Neutrophil (primary cell): ENCODE measurements at regions not wholly inside any gene's neighbourhood (a gene's known extent, or its start where the extent isn't known, plus 50 kb on each side); places are given as distances from the start of the nearest gene placed in this dataset.

Experiments used
- H3K27ac ChIP-seq: fragments of 200-600 bp; sonication (generic); 2 replicates; pipeline ENCODE4 v1.5.1; 2016; ENCODE audit warnings: mild to moderate bottlenecking, moderate library complexity
- H3K27me3 ChIP-seq: fragments of 200-600 bp; sonication (generic); 2 replicates; pipeline ENCODE4 v1.6.0; 2016; ENCODE audit warnings: mild to moderate bottlenecking
- H3K36me3 ChIP-seq: fragments of 200-600 bp; sonication (generic); 2 replicates; pipeline ENCODE4 v1.5.1; 2017
- H3K4me1 ChIP-seq, 2 experiments: fragments of 200-600 bp in 1 of 2; sonication (generic) in 1 of 2; 1 replicate in 1 of 2; 2 replicates in 1 of 2; pipeline versions ENCODE4 v1.5.1 to v1.6.1; 2013 to 2016; ENCODE audit warnings: low read depth in 1 of 2, low read length in 1 of 2, mild to moderate bottlenecking in 1 of 2, moderate library complexity in 1 of 2; ENCODE audit not compliant: control insufficient read depth in 1 of 2, insufficient read depth in 1 of 2
- H3K4me3 ChIP-seq, 2 experiments: fragments of 200-600 bp in 1 of 2; sonication (generic) in 1 of 2; 1 replicate in 1 of 2; 2 replicates in 1 of 2; pipeline ENCODE4 v1.5.1; 2013 to 2016; ENCODE audit warnings: low read depth in 1 of 2, low read length in 1 of 2, mild to moderate bottlenecking in 1 of 2, moderate library complexity in 1 of 2
- H3K9me3 ChIP-seq: fragments of 200-600 bp; sonication (generic); 2 replicates; pipeline ENCODE4 v1.5.1; 2016
- TF ChIP-seq, protein P1 (sequence below): fragments of 200-600 bp; sonication (generic); IDR thresholded peaks from 2 replicates; pipeline ENCODE4 v1.5.1; 2016; ENCODE audit warnings: antibody characterized with exemption

DNA sequence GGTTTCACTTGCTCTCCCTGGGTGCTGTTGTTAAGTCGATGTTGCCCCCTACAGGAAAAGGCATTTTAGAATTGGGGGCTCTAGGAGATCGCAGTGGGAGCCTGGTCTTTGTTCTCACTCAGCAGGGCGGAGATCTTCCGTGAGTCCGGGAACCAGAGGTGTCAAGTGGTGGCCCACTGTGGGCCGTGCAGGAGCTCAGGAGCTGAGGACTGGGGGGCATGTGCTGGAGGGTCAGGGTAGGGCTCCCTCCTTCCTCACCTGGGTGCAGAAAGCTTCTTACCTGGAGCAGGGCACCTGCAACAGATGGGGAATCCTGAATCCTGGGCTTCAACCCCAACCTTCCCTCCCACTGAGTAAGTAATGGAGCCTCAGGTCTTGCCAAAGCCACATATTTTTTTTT, 392.7 kb downstream of the NPHP4 start:
- H3K4me3 ChIP-seq, result no peak overlapping the region
- peaks cover 10% of the 10 kb centered on the region for H3K27me3 ChIP-seq
- no peaks in the 10 kb centered on the region for H3K36me3 ChIP-seq
- no peaks in the 10 kb centered on the region for H3K4me1 ChIP-seq
- H3K27ac ChIP-seq, result no peak overlapping the region
- H3K9me3 ChIP-seq, result no peaks in the 10 kb centered on the region
- TF ChIP-seq, protein P1, sequence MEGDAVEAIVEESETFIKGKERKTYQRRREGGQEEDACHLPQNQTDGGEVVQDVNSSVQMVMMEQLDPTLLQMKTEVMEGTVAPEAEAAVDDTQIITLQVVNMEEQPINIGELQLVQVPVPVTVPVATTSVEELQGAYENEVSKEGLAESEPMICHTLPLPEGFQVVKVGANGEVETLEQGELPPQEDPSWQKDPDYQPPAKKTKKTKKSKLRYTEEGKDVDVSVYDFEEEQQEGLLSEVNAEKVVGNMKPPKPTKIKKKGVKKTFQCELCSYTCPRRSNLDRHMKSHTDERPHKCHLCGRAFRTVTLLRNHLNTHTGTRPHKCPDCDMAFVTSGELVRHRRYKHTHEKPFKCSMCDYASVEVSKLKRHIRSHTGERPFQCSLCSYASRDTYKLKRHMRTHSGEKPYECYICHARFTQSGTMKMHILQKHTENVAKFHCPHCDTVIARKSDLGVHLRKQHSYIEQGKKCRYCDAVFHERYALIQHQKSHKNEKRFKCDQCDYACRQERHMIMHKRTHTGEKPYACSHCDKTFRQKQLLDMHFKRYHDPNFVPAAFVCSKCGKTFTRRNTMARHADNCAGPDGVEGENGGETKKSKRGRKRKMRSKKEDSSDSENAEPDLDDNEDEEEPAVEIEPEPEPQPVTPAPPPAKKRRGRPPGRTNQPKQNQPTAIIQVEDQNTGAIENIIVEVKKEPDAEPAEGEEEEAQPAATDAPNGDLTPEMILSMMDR, result no peak

DNA sequence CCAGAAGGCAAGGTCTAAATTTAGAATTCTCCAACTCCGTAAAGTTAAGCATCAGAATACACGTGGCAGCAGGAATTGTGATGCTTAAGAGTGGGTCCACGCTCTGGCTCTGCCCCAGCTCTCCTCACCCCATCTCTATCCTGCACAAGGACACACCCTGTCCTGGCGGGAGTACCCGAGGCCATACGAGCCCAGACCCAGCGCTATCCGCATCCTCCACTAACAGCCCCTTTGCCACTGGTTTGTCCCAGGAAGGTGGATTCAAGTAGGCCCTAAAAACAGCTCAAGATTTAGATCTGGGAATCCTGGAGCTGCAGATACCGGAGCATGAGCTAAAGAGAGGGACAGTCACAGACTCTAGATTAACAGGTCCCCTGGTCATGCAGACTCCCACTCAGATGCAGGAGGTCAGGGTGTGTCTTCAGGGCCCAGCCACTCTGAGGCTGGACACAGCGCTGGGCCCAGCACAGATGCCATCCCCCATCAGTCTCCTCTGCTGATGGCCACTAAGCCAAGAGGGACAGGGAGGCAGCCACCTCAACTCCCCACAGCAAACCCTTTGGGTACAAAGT, 393.3 kb downstream of the NPHP4 start:
- Histone ChIP-seq H3K4me1 (no peaks in the 10 kb centered on the region), H3K27me3 (peaks cover 8% of the 10 kb centered on the region), H3K9me3 (no peaks in the 10 kb centered on the region), H3K4me3 (no peak overlapping the region), H3K27ac (no peak overlapping the region), H3K36me3 (no peaks in the 10 kb centered on the region)
- TF ChIP-seq, protein P1, result no peak

DNA sequence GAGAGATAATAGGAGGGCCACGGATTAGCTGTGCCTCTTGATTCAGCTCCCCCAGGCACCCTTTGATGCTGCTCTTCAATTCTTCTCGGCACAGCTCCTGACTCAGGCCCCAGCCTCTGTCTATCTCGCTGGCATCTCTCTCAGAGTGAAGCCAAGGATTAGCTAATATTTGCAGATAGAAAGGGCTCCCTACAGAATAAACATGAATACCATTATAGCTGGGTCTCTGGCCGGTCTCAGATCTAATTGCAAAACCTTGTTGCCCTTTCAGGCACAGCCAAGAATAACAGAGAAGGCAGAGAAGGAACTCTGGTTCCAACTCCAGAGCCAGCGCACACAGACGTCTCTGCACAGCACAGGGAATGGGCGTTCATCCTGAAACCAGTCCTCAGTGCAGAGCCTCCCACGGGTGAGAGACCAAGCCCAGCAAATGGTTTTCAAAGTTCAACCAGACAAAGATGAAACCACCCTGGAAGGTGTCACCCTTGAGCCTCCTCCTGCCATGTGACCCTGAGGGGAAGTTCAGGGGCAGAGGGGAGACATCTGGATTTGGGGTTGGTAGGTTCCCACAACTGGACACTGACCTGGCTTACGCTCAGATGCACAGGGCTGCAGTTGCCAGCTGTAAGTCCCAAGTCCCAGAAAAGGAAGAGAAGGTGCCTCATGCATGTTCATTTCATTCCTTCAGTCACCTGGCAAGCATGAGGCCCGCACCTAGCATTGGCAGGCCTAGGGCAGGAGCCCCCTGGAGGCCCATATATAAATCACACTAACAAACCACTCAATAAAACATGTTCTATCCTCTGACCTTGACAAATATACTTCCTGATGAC, 394.0 kb downstream of the NPHP4 start:
- H3K9me3 ChIP-seq, result no peaks in the 10 kb centered on the region
- TF ChIP-seq, protein P1, result no peak
- no peak overlapping the region for H3K4me3 ChIP-seq
- H3K27me3 ChIP-seq, result peaks cover 8% of the 10 kb centered on the region
- no peaks in the 10 kb centered on the region for H3K4me1 ChIP-seq
- H3K27ac ChIP-seq, result no peak overlapping the region
- no peaks in the 10 kb centered on the region for H3K36me3 ChIP-seq

DNA sequence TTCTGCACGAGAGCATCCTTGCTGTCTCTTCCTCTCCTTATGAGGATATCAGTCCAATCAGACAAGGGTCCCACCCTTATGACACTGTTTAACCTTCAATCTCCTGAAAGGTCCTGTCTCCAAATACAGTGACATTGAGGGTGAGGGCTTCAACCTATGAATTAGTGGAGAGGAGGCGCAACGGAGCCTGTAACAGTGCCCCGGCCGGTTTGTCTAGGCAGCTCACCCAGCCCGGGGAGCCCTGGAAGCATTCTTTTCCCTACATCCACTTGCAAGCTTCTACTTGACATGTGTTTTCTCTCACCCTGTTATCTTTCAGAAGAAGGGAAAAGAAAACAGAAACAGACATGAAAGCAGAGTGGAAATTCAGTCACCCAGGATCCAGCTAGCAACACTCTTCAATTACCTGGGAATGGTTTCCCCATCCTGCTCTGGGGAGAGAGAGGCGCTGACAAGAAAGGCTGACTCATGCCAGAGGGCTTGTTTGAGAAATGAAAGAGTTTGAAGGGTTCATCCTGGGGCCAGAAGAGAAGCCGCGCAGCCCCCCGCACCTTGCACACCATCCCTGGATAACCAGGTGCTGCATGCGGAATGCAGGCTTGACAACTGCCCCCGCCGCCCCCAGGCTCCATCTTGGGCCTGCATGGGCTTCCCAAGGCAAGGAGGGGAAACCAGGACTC, 394.9 kb downstream of the NPHP4 start:
- H3K4me3 ChIP-seq, result no peak overlapping the region
- TF ChIP-seq, protein P1, result no peak
- no peaks in the 10 kb centered on the region for H3K4me1 ChIP-seq
- no peaks in the 10 kb centered on the region for H3K36me3 ChIP-seq
- no peak overlapping the region for H3K27ac ChIP-seq
- H3K27me3 ChIP-seq, result peaks cover 4% of the 10 kb centered on the region
- H3K9me3 ChIP-seq, result no peaks in the 10 kb centered on the region

DNA sequence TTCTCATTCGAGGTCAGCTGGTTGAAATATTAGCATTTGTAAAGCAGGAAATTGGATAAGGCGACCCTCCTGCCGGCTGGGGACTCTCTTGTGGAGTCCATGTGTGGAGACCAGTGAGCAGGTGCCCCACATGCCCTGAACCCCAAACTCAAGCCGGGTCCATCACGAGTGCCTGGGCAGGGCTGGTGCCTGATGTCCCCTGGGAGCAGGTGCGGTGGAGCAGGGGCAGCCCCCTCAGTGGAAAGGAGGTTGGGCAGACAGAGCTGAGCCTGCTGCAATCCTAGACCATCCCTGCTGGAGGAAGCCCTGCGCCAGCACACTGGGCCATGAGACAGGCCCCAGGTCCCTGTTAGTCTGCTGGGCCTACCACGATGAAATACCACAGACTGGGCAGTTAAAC, 395.6 kb downstream of the NPHP4 start:
- no peak overlapping the region for H3K4me3 ChIP-seq
- H3K27ac ChIP-seq, result no peak overlapping the region
- H3K4me1 ChIP-seq, result no peaks in the 10 kb centered on the region
- TF ChIP-seq, protein P1, result no peak
- H3K27me3 ChIP-seq, result no peaks in the 10 kb centered on the region
- no peaks in the 10 kb centered on the region for H3K36me3 ChIP-seq
- no peaks in the 10 kb centered on the region for H3K9me3 ChIP-seq
